Neural cell (in vitro differentiated cells): ENCODE measurements at regions not wholly inside any gene's neighbourhood (a gene's known extent, or its start where the extent isn't known, plus 50 kb on each side); places are given as distances from the start of the nearest gene placed in this dataset.

Experiments used
- H2AFZ ChIP-seq: fragments of 200-600, 300-800 bp; sonication (generic), shearing (Covaris generic); 2 replicates; pipeline ENCODE4 v1.6.0; 2014; ENCODE audit warnings: low read depth, mild to moderate bottlenecking, antibody characterized with exemption, low read length, moderate library complexity
- H3F3A ChIP-seq: fragments of 200-600 bp; shearing (Covaris generic); 2 replicates; pipeline ENCODE4 v1.6.1; 2016; ENCODE audit warnings: mild to moderate bottlenecking, moderate library complexity, mixed read lengths, antibody characterized with exemption, low read length; ENCODE audit not compliant: insufficient read depth, poor library complexity, severe bottlenecking
- H3K27ac ChIP-seq: fragments of 200-600, 300-800 bp; sonication (generic), shearing (Covaris generic); 2 replicates; pipeline ENCODE4 v1.5.1; 2014; ENCODE audit warnings: mild to moderate bottlenecking, low read length, moderate library complexity
- H3K27me3 ChIP-seq: fragments of 300-800, 200-600 bp; sonication (generic), shearing (Covaris generic); 2 replicates; pipeline ENCODE4 v1.6.0; 2014; ENCODE audit warnings: mild to moderate bottlenecking, low read depth, low read length, moderate library complexity; ENCODE audit not compliant: insufficient read depth
- H3K36me3 ChIP-seq: fragments of 300-800, 200-600 bp; sonication (generic), shearing (Covaris generic); 2 replicates; pipeline ENCODE4 v1.5.1; 2014; ENCODE audit warnings: mild to moderate bottlenecking, antibody characterized with exemption, low read length, moderate library complexity; ENCODE audit not compliant: insufficient read depth
- H3K4me2 ChIP-seq: fragments of 300-800, 200-600 bp; sonication (generic), shearing (Covaris generic); 2 replicates; pipeline ENCODE4 v1.6.0; 2014; ENCODE audit warnings: mild to moderate bottlenecking, low read length
- H3K4me3 ChIP-seq: fragments of 300-800, 200-600 bp; sonication (generic), shearing (Covaris generic); 2 replicates; pipeline ENCODE4 v1.5.1; 2014; ENCODE audit warnings: mild to moderate bottlenecking, low read length, moderate library complexity
- H3K79me2 ChIP-seq: fragments of 200-600 bp; shearing (Covaris generic); replicated peaks from 2 replicates; pipeline ENCODE4 v1.6.0; 2014; ENCODE audit warnings: mild to moderate bottlenecking, low read length, moderate library complexity; ENCODE audit not compliant: insufficient read depth
- H3K9ac ChIP-seq: fragments of 300-800, 200-600 bp; sonication (generic), shearing (Covaris generic); 2 replicates; pipeline ENCODE4 v1.6.1; 2016; ENCODE audit warnings: mild to moderate bottlenecking, low read length, mixed read lengths
- H3K9me2 ChIP-seq: fragments of 200-600 bp; shearing (Covaris generic); 2 replicates; pipeline ENCODE4 v1.6.1; 2016; ENCODE audit warnings: mild to moderate bottlenecking, low read length, mixed read lengths; ENCODE audit not compliant: insufficient read depth
- H3K9me3 ChIP-seq: fragments of 200-600, 300-800 bp; sonication (generic), shearing (Covaris generic); 2 replicates; pipeline ENCODE4 v1.6.1; 2016; ENCODE audit warnings: mild to moderate bottlenecking, mixed run types, low read length, moderate library complexity, mixed read lengths
- H4K20me1 ChIP-seq: fragments of 200-600 bp; shearing (Covaris generic); 2 replicates; pipeline ENCODE4 v1.6.1; 2016; ENCODE audit warnings: mild to moderate bottlenecking, mixed run types; ENCODE audit not compliant: insufficient read depth
- EP300 ChIP-seq: fragments of 450-650 bp; conservative IDR thresholded peaks from 2 replicates; pipeline ENCODE4 v1.6.1; 2014; ENCODE audit warnings: antibody characterized with exemption, mild to moderate bottlenecking, moderate library complexity; ENCODE audit not compliant: poor library complexity, severe bottlenecking
- EZH2 ChIP-seq: fragments of 200-600, 300-800 bp; shearing (Covaris generic), sonication (generic); IDR thresholded peaks from 2 replicates; pipeline ENCODE4 v1.6.1; 2014; ENCODE audit warnings: antibody characterized with exemption, low read length, borderline replicate concordance, mild to moderate bottlenecking; ENCODE audit not compliant: insufficient read depth, poor library complexity, severe bottlenecking
- MXI1 ChIP-seq: fragments of 450-650 bp; conservative IDR thresholded peaks from 2 replicates; pipeline ENCODE4 v1.6.1; 2014; ENCODE audit warnings: antibody characterized with exemption, mild to moderate bottlenecking; ENCODE audit not compliant: poor library complexity, severe bottlenecking
- POLR2AphosphoS5 ChIP-seq: IDR thresholded peaks from 2 replicates; pipeline ENCODE4 v1.6.1; 2012
- RAD21 ChIP-seq: fragments of 450-650 bp; conservative IDR thresholded peaks from 2 replicates; pipeline ENCODE4 v1.6.1; 2014; ENCODE audit warnings: antibody characterized with exemption, mild to moderate bottlenecking, moderate library complexity
- SMC3 ChIP-seq: fragments of 450-650 bp; conservative IDR thresholded peaks from 2 replicates; pipeline ENCODE4 v1.6.1; 2014; ENCODE audit warnings: antibody characterized with exemption, mild to moderate bottlenecking, moderate library complexity; ENCODE audit not compliant: poor library complexity
- TAF1 ChIP-seq: IDR thresholded peaks from 2 replicates; pipeline ENCODE4 v1.6.1; 2012; ENCODE audit warnings: low read depth
- TF ChIP-seq, protein P1 (sequence below): fragments of 450-650 bp; IDR thresholded peaks from 2 replicates; pipeline ENCODE4 v1.5.1; 2014; ENCODE audit warnings: antibody characterized with exemption, mild to moderate bottlenecking, moderate library complexity; ENCODE audit not compliant: poor library complexity, severe bottlenecking
- TF ChIP-seq, protein P2 (sequence below): IDR thresholded peaks from 2 replicates; pipeline ENCODE4 v1.6.1; 2012; ENCODE audit warnings: borderline replicate concordance

DNA sequence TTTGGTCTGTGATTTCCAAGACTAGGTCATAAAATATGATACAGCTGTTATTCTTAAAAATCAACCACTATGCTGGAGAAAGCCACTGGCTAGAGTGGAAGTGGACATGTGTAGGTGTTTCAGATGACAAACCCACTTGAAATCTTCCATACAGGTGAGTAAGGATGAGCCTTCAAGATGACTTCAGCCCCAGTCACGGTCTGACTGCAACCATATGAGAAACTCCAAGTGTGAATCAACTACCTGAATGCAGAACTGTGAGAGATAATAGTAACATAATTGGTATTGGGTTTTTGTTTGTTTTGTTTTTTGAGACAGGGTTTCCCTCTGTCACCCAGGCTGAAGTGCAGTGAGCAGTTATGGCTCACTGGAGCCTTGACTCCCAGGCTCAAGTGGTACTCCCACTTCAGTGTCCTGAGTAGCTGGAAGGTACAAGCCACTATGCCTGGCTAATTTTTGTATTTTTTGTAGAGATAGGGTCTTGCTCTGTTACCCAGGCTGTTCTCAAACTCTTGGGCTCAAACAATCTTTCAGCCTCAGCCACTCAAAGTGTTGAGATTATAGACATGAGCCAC, 273.3 kb upstream of the LRIG3 start:
- Histone ChIP-seq H3K9me3 (no peaks in the 10 kb centered on the region), H3K27ac (no peak overlapping the region), H3K27me3 (no peaks in the 10 kb centered on the region), H3K9me2 (no peaks in the 10 kb centered on the region), H2AFZ (no peak overlapping the region), H4K20me1 (no peaks in the 10 kb centered on the region), H3K4me2 (no peak overlapping the region), H3K4me3 (no peak overlapping the region), H3K79me2 (no peaks in the 10 kb centered on the region), H3F3A (no peaks in the 10 kb centered on the region), H3K9ac (no peak overlapping the region), H3K36me3 (no peaks in the 10 kb centered on the region)
- TF ChIP-seq SMC3 (no peak), MXI1 (no peak), RAD21 (no peak), EP300 (no peak), EZH2 (no peak), TAF1 (no peak), POLR2AphosphoS5 (no peak)
- TF ChIP-seq, protein P1, sequence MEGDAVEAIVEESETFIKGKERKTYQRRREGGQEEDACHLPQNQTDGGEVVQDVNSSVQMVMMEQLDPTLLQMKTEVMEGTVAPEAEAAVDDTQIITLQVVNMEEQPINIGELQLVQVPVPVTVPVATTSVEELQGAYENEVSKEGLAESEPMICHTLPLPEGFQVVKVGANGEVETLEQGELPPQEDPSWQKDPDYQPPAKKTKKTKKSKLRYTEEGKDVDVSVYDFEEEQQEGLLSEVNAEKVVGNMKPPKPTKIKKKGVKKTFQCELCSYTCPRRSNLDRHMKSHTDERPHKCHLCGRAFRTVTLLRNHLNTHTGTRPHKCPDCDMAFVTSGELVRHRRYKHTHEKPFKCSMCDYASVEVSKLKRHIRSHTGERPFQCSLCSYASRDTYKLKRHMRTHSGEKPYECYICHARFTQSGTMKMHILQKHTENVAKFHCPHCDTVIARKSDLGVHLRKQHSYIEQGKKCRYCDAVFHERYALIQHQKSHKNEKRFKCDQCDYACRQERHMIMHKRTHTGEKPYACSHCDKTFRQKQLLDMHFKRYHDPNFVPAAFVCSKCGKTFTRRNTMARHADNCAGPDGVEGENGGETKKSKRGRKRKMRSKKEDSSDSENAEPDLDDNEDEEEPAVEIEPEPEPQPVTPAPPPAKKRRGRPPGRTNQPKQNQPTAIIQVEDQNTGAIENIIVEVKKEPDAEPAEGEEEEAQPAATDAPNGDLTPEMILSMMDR = no peak
- TF ChIP-seq, protein P2, sequence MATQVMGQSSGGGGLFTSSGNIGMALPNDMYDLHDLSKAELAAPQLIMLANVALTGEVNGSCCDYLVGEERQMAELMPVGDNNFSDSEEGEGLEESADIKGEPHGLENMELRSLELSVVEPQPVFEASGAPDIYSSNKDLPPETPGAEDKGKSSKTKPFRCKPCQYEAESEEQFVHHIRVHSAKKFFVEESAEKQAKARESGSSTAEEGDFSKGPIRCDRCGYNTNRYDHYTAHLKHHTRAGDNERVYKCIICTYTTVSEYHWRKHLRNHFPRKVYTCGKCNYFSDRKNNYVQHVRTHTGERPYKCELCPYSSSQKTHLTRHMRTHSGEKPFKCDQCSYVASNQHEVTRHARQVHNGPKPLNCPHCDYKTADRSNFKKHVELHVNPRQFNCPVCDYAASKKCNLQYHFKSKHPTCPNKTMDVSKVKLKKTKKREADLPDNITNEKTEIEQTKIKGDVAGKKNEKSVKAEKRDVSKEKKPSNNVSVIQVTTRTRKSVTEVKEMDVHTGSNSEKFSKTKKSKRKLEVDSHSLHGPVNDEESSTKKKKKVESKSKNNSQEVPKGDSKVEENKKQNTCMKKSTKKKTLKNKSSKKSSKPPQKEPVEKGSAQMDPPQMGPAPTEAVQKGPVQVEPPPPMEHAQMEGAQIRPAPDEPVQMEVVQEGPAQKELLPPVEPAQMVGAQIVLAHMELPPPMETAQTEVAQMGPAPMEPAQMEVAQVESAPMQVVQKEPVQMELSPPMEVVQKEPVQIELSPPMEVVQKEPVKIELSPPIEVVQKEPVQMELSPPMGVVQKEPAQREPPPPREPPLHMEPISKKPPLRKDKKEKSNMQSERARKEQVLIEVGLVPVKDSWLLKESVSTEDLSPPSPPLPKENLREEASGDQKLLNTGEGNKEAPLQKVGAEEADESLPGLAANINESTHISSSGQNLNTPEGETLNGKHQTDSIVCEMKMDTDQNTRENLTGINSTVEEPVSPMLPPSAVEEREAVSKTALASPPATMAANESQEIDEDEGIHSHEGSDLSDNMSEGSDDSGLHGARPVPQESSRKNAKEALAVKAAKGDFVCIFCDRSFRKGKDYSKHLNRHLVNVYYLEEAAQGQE = no peak

DNA sequence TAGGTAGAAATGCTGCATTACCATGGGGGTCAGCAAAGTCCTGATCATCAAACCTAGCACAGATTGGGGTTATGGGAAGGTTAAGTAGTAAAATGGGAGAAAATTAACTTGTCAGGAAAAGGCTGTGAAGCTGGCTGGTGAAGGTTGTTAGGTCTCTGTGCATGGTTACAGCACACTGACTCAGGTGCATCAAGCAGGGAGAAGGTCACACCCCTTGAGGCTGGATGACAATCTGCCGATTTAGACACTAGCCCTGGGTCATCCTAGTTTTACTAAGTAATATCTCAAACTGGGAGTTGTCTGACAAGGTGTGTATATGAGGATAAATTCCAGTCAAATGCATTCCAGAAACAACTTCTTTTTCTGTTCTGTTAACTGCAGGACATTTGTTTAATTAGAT, 271.1 kb upstream of the LRIG3 start:
- no peak overlapping the region for H3K27ac ChIP-seq
- TF ChIP-seq SMC3 (no peak), EP300 (no peak), POLR2AphosphoS5 (no peak), EZH2 (no peak), MXI1 (no peak), RAD21 (no peak), TAF1 (no peak)
- TF ChIP-seq, protein P1 = no peak
- TF ChIP-seq, protein P2 = no peak
- H2AFZ ChIP-seq = no peak overlapping the region
- no peaks in the 10 kb centered on the region for H3K27me3 ChIP-seq
- H3K9me3 ChIP-seq = no peaks in the 10 kb centered on the region
- no peak overlapping the region for H3K4me2 ChIP-seq
- H3K36me3 ChIP-seq = no peaks in the 10 kb centered on the region
- H4K20me1 ChIP-seq = no peaks in the 10 kb centered on the region
- H3K9me2 ChIP-seq = no peaks in the 10 kb centered on the region
- no peak overlapping the region for H3K9ac ChIP-seq
- no peaks in the 10 kb centered on the region for H3F3A ChIP-seq
- no peaks in the 10 kb centered on the region for H3K79me2 ChIP-seq
- no peak overlapping the region for H3K4me3 ChIP-seq
